H1 (cell line): ENCODE measurements at regions not wholly inside any gene's neighbourhood (a gene's known extent, or its start where the extent isn't known, plus 50 kb on each side); places are given as distances from the start of the nearest gene placed in this dataset.

Experiments
- CTCF ChIA-PET: fragments of 300-600 bp; sonication (Branson Sonifier 250); formaldehyde crosslinking; loops from one replicate; lab custom pipeline; 2021; ENCODE audit not compliant: partially characterized antibody; lab: Charles Lee
- POLR2A ChIA-PET: fragments of 300-600 bp; sonication (Branson Sonifier 250); formaldehyde crosslinking; loops from one replicate; lab custom pipeline; 2021; ENCODE audit warnings: inconsistent platforms; ENCODE audit not compliant: partially characterized antibody; lab: Charles Lee
- DNase-seq, 2 experiments: peaks; one replicate each; pipeline versions ENCODE4 v3.0.0 to v3.0.0-alpha.2; 2010 to 2022; ENCODE audit warnings: low spot score in 2 of 2, low read depth in 1 of 2, mixed read lengths in 1 of 2
- FAIRE-seq: peaks from 2 replicates; lab custom pipeline; 2011; peaks lifted over from hg19 to GRCh38; lab: Jason Lieb, UNC
- H2AFZ ChIP-seq: 2 replicates; pipeline ENCODE4 v1.8.1; 2012; ENCODE audit warnings: low read length, inconsistent platforms
- H2AK5ac ChIP-seq: 2 replicates; pipeline ENCODE4 v1.6.1; 2013; ENCODE audit warnings: low read depth, low read length
- H2BK120ac ChIP-seq: replicated peaks from 2 replicates; pipeline ENCODE3; 2013; ENCODE audit warnings: low read depth, low read length, inconsistent platforms
- H2BK12ac ChIP-seq: 2 replicates; pipeline ENCODE4 v1.6.1; 2013; ENCODE audit warnings: low read depth, low read length
- H2BK15ac ChIP-seq: 2 replicates; pipeline ENCODE4 v1.6.1; 2013; ENCODE audit warnings: low read length
- H2BK20ac ChIP-seq: 2 replicates; pipeline ENCODE4 v1.6.1; 2013; ENCODE audit warnings: low read length
- H2BK5ac ChIP-seq: 2 replicates; pipeline ENCODE4 v1.6.1; 2013; ENCODE audit warnings: low read depth, low read length
- H3K14ac ChIP-seq: 2 replicates; pipeline ENCODE4 v1.6.1; 2013; ENCODE audit warnings: inconsistent platforms; ENCODE audit not compliant: insufficient read length
- H3K18ac ChIP-seq: 2 replicates; pipeline ENCODE4 v1.6.1; 2013; ENCODE audit warnings: low read length; ENCODE audit errors: extremely low read depth
- H3K23ac ChIP-seq: 2 replicates; pipeline ENCODE4 v1.6.1; 2013; ENCODE audit warnings: inconsistent platforms; ENCODE audit not compliant: insufficient read length
- H3K23me2 ChIP-seq: 2 replicates; pipeline ENCODE4 v1.6.1; 2013; ENCODE audit warnings: low read depth, low read length
- H3K27ac ChIP-seq: 2 replicates; pipeline ENCODE4 v1.6.1; 2011; ENCODE audit warnings: low read depth, low read length, inconsistent platforms
- H3K27me3 ChIP-seq, 4 experiments: replicated peaks in 1 of 4; 1 replicate in 1 of 4; 2 replicates in 3 of 4; pipeline versions ENCODE4 v1.6.1 to v1.8.1; 2011 to 2013; ENCODE audit warnings: low read length in 3 of 4, mild to moderate bottlenecking in 3 of 4, inconsistent platforms in 2 of 4, mixed read lengths in 2 of 4, moderate library complexity in 1 of 4; ENCODE audit not compliant: control insufficient read depth in 3 of 4, insufficient read depth in 3 of 4; ENCODE audit errors: extremely low read depth in 1 of 4
- H3K36me3 ChIP-seq, 4 experiments: 2 replicates each; pipeline versions ENCODE4 v1.6.1 to v1.8.1; 2011 to 2013; ENCODE audit warnings: mild to moderate bottlenecking in 4 of 4, low read length in 3 of 4, moderate library complexity in 2 of 4, control low read depth in 1 of 4, inconsistent platforms in 1 of 4; ENCODE audit not compliant: insufficient read depth in 4 of 4, control insufficient read depth in 2 of 4
- H3K4ac ChIP-seq: replicated peaks from 2 replicates; pipeline ENCODE3; 2013; ENCODE audit warnings: low read length, low read depth, mixed read lengths, inconsistent platforms; ENCODE audit not compliant: insufficient read length
- H3K4me1 ChIP-seq, 4 experiments: replicated peaks in 1 of 4; 1 replicate in 1 of 4; 2 replicates in 3 of 4; pipeline versions ENCODE4 v1.6.1 to v1.8.1; 2011 to 2013; ENCODE audit warnings: low read length in 3 of 4, inconsistent platforms in 2 of 4, mixed read lengths in 1 of 4; ENCODE audit not compliant: insufficient read depth in 4 of 4, control insufficient read depth in 3 of 4
- H3K4me2 ChIP-seq, 2 experiments: 2 replicates each; pipeline versions ENCODE4 v1.6.1 to v1.8.1; 2011 to 2013; ENCODE audit warnings: low read depth in 2 of 2, low read length in 2 of 2, control low read depth in 1 of 2, inconsistent platforms in 1 of 2, mild to moderate bottlenecking in 1 of 2; ENCODE audit not compliant: insufficient read depth in 1 of 2
- H3K4me3 ChIP-seq, 4 experiments: fragments of 200-600, 300-600 bp in 1 of 4; sonication (generic), shearing (Covaris generic), sonication (Bioruptor Twin) in 1 of 4; 2 replicates each; pipeline versions ENCODE4 v1.5.1 to v1.8.1; 2011 to 2016; ENCODE audit warnings: low read length in 4 of 4, low read depth in 3 of 4, control low read depth in 2 of 4, inconsistent platforms in 2 of 4, mild to moderate bottlenecking in 2 of 4, mixed read lengths in 1 of 4, moderate library complexity in 1 of 4; ENCODE audit not compliant: insufficient read depth in 2 of 4; ENCODE audit errors: extremely low read depth in 1 of 4
- H3K56ac ChIP-seq: replicated peaks from 2 replicates; pipeline ENCODE3; 2013; ENCODE audit warnings: low read depth, mild to moderate bottlenecking, mixed read lengths, low read length, inconsistent platforms; ENCODE audit not compliant: insufficient read length
- H3K79me1 ChIP-seq: 2 replicates; pipeline ENCODE4 v1.6.1; 2013; ENCODE audit warnings: low read depth, low read length, control low read depth
- H3K79me2 ChIP-seq, 2 experiments: 2 replicates each; pipeline versions ENCODE4 v1.6.1 to v1.8.1; 2012 to 2013; ENCODE audit warnings: low read length in 2 of 2, mild to moderate bottlenecking in 2 of 2, inconsistent platforms in 1 of 2; ENCODE audit not compliant: insufficient read depth in 2 of 2, control insufficient read depth in 1 of 2
- H3K9ac ChIP-seq, 4 experiments: replicated peaks in 1 of 4; 1 replicate in 1 of 4; 2 replicates in 3 of 4; pipeline versions ENCODE4 v1.6.1 to v1.8.1; 2011 to 2013; ENCODE audit warnings: low read depth in 3 of 4, low read length in 3 of 4, control low read depth in 2 of 4, mild to moderate bottlenecking in 2 of 4, moderate library complexity in 2 of 4, inconsistent platforms in 1 of 4; ENCODE audit errors: extremely low read depth in 1 of 4
- H3K9me3 ChIP-seq, 2 experiments: 2 replicates each; pipeline versions ENCODE4 v1.6.1 to v1.8.1; 2012 to 2013; ENCODE audit warnings: mild to moderate bottlenecking in 2 of 2, moderate library complexity in 2 of 2, control low read depth in 1 of 2, inconsistent platforms in 1 of 2, low read depth in 1 of 2, low read length in 1 of 2, mixed read lengths in 1 of 2; ENCODE audit not compliant: insufficient read depth in 2 of 2
- H4K20me1 ChIP-seq, 2 experiments: replicated peaks in 1 of 2; 2 replicates each; pipeline versions ENCODE3 to v1.8.1; 2011 to 2013; ENCODE audit warnings: inconsistent platforms in 2 of 2, low read length in 2 of 2, mild to moderate bottlenecking in 1 of 2; ENCODE audit not compliant: insufficient read depth in 2 of 2, control insufficient read depth in 1 of 2
- H4K5ac ChIP-seq: 2 replicates; pipeline ENCODE4 v1.6.1; 2013; ENCODE audit warnings: low read length, low read depth, mixed read lengths, inconsistent platforms; ENCODE audit not compliant: insufficient read length
- H4K8ac ChIP-seq: 2 replicates; pipeline ENCODE4 v1.8.0; 2013; ENCODE audit warnings: mild to moderate bottlenecking, moderate library complexity, low read length, inconsistent platforms; ENCODE audit not compliant: insufficient read depth; ENCODE audit errors: extremely low read depth
- H4K91ac ChIP-seq: replicated peaks from 2 replicates; pipeline ENCODE3; 2013; ENCODE audit warnings: low read length, mixed read lengths, inconsistent platforms; ENCODE audit not compliant: insufficient read length
- CBX8 ChIP-seq: fragments of 300-800, 300-1000 bp; sonication (generic); IDR thresholded peaks from 2 replicates; pipeline ENCODE4 v1.7.1; 2016; ENCODE audit warnings: low read depth, low read length, borderline replicate concordance
- CEBPB ChIP-seq: IDR thresholded peaks from 2 replicates; pipeline ENCODE4 v1.6.1; 2012; ENCODE audit warnings: low read depth, low read length
- CREB1 ChIP-seq: IDR thresholded peaks from 2 replicates; pipeline ENCODE4 v1.6.1; 2012; ENCODE audit warnings: inconsistent platforms
- MAFK ChIP-seq: IDR thresholded peaks from 2 replicates; pipeline ENCODE4 v1.6.1; 2012; ENCODE audit warnings: low read depth, mild to moderate bottlenecking, improper control_type of control experiment, low read length
- PHF8 ChIP-seq: fragments of 200-600 bp; sonication (generic); conservative IDR thresholded peaks from 2 replicates; pipeline ENCODE4 v1.7.1; 2012; ENCODE audit warnings: low read depth, mild to moderate bottlenecking, inconsistent platforms, low read length, moderate library complexity
- WGBS, 2 experiments: shearing (Covaris generic) in 1 of 2; methylation state at CpG; one replicate each; pipeline versions ENCODE4 v1.1.6 to v1.1.7; 2013 to 2015; ENCODE audit warnings: low lambda C conversion rate in 2 of 2, mixed read lengths in 2 of 2, inconsistent platforms in 1 of 2, low coverage in 1 of 2, missing lambda C conversion rate in 1 of 2; ENCODE audit not compliant: insufficient replicate concordance in 2 of 2, insufficient coverage in 1 of 2, insufficient read length in 1 of 2; ENCODE audit errors: extremely low coverage in 1 of 2, missing lambda C conversion rate in 1 of 2; 5-methylcytosine and 5-hydroxymethylcytosine counted together

GRCh38 chr5:20420991-20421595 lies 433.1 kb upstream of the CDH18 start:
- H2BK5ac ChIP-seq, result no peak overlapping the region
- H3K79me1 ChIP-seq, result no peaks in the 10 kb centered on the region
- no peak overlapping the region for H3K4me2 ChIP-seq
- no peak overlapping the region for H3K23ac ChIP-seq
- H3K27me3 ChIP-seq, result no peaks in the 10 kb centered on the region
- CTCF ChIA-PET, result interaction anchor here (1.2 kb wide), 1 partner anchor 529 kb away, joined by 3 read pairs; no protein-coding TSS in a partner anchor
- no peak overlapping the region for H4K91ac ChIP-seq
- H4K20me1 ChIP-seq, result no peaks in the 10 kb centered on the region
- H3K9me3 ChIP-seq, result no peaks in the 10 kb centered on the region
- H3K9ac ChIP-seq, result no peak overlapping the region
- no peaks in the 10 kb centered on the region for H3K4me1 ChIP-seq
- no peak overlapping the region for H2BK20ac ChIP-seq
- POLR2A ChIA-PET, result no interaction called here
- no peaks in the 10 kb centered on the region for H3K36me3 ChIP-seq
- no peak overlapping the region for H4K8ac ChIP-seq
- FAIRE-seq, result no peak
- TF ChIP-seq PHF8 (no peak), CBX8 (no peak), CEBPB (no peak), MAFK (peak; percentile 83), CREB1 (no peak)
- TF ChIP-seq, all 59 proteins: peak for 1
- Histone ChIP-seq H3K4ac (no peak overlapping the region), H3K4me3 (no peak overlapping the region), H2BK15ac (no peak overlapping the region), H3K18ac (no peak overlapping the region), H2BK120ac (no peak overlapping the region), H4K5ac (no peak overlapping the region), H3K23me2 (no peaks in the 10 kb centered on the region), H2AFZ (peak overlapping the region; percentile 39; the same call in 1 of the 2 replicates), H3K56ac (no peak overlapping the region), H3K27ac (no peak overlapping the region), H2BK12ac (no peak overlapping the region), H3K79me2 (no peaks in the 10 kb centered on the region), H2AK5ac (no peak overlapping the region), H3K14ac (no peak overlapping the region)
- DNase-seq, result no peak
- WGBS, 2 experiments, result 61% methylated on average over 4 of the region's 4 CpGs; no CpG with 5 or more reads in 1 of the 2 experiments
